ENCODE measurements at regions not wholly inside any gene's neighbourhood (a gene's known extent, or its start where the extent isn't known, plus 50 kb on each side); places are given as distances from the start of the nearest gene placed in this dataset.

DNA sequence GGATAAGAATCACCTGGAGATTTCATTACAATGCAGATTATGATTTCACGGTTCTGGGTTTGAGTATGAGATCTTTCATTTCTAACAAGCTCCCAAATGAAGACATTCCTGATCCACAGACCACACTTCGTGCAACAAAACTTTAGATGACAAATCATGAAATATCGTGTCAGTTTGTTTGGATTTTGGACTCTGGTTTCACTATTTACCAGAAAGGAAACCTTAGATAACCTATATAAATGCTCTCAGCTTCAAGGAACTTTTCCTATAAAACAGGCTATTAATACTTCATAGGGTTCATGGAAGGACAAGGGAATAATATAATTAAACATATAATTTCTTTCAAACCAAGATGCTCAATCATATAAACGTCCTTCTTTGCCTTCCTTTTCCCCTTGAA is 930.5 kb upstream of the SLC10A2 start:
- peaks cover 5 to 6% of the 10 kb centered on the region in 2 donors for H3K9me3 Mint-ChIP-seq
- H3K27me3 Mint-ChIP-seq: no peaks in the 10 kb centered on the region
- no peaks in the 10 kb centered on the region for H3K36me3 Mint-ChIP-seq
- no peak overlapping the region for H3K27ac Mint-ChIP-seq
- H3K4me1 Mint-ChIP-seq: no peaks in the 10 kb centered on the region
- no peak for DNase-seq
- no peak for ATAC-seq (replicated peaks)
- H3K4me3 Mint-ChIP-seq: no peak overlapping the region

DNA sequence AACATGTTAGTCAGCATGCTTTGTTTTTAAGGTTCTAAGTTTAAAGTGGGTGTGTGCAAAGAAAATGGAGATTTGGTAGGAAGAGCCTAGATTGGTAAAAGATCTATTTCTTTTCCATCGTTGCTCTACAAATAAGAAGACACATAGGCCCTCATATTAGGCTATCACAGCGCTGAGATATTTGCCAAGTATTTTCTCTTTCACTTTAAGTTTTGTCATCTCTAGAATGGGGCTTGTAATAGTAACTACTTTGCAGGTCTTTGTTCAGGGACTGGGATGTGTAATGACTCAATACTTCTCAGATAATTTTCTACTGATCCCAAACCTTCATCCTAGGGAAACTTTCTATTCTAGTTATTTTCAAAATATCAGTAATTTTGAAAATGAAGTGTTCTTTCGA is 917.7 kb upstream of the SLC10A2 start:
- DNase-seq (no peak), ATAC-seq (replicated peaks) (no peak)
- Mint-ChIP-seq H3K27me3 (no peaks in the 10 kb centered on the region), H3K4me3 (no peak overlapping the region), H3K27ac (no peak overlapping the region), H3K4me1 (no peaks in the 10 kb centered on the region), H3K36me3 (no peaks in the 10 kb centered on the region), H3K9me3 (peaks cover 0 to 1% of the 10 kb centered on the region in 2 donors)

DNA sequence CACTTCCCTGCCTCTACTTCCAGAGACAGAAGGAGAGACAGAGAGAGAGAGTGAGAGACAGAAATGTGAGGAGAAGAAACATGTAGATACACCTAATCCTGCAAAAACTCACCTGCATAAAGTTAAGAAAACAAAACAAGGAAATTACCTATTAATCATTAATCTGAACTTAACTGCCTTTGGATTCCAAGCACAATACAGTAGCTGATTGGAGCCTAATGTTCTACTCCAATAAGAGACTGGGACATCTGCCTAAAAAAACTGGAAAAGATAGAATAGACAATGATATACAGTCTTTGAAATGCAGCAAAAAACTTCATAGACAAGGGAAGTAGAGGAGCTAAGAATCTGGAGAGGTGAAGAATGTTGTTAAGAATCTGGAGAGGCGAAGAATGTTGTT is 910.2 kb upstream of the SLC10A2 start:
- Mint-ChIP-seq H3K27me3 (no peaks in the 10 kb centered on the region), H3K36me3 (no peaks in the 10 kb centered on the region), H3K9me3 (peaks cover 2 to 3% of the 10 kb centered on the region in 2 donors), H3K4me3 (no peak overlapping the region), H3K4me1 (no peaks in the 10 kb centered on the region), H3K27ac (no peak overlapping the region)
- ATAC-seq (replicated peaks): no peak
- no peak for DNase-seq

DNA sequence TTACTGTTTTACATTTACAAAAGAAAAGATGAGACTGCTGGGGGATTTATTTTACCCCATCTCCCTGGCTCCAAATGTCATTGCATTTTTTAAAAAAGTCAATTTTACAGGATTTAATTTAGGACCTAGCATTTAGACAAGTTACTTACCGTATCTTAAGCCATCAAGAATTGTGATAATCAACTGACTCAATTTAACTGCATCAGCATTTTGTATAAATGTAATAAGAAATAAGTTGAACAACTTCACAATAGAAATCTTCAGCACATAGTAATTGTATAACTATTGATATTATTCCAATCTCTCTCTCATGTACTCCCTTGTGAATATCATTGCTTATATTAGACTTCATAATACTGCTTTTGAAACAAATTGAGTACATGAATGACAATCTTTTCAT is 907.5 kb upstream of the SLC10A2 start:
- H3K27ac Mint-ChIP-seq: no peak overlapping the region
- DNase-seq (no peak), ATAC-seq (replicated peaks) (no peak)
- no peaks in the 10 kb centered on the region for H3K36me3 Mint-ChIP-seq
- no peaks in the 10 kb centered on the region for H3K27me3 Mint-ChIP-seq
- no peak overlapping the region for H3K4me3 Mint-ChIP-seq
- peaks cover 2 to 3% of the 10 kb centered on the region in 2 donors for H3K9me3 Mint-ChIP-seq
- no peaks in the 10 kb centered on the region for H3K4me1 Mint-ChIP-seq

DNA sequence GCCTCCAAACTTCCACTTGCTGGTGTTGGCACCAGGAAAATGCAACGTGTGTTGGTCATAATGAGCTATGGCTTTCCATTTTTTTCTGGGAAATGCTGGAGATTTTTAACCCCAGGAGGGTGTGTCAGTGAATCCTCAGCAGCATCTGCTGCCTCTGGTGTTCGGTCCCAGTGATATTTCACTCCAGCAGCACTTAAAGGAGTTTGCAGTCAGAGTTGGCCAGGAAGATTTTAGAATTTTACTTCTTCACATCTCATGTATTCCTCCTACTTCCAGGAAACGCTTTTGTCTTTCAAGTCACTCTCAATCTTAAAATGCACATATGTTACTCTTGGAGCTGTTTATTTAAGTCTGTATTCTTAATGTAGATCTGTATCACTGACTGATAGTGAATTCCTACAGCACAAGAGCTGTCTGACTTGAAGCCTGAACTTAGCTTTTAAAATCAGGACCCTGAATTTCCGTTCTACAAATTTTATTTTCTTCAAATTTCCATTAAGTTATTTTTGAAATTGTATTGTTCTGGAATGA is 903.4 kb upstream of the SLC10A2 start:
- H3K9me3 Mint-ChIP-seq: peaks cover 0 to 3% of the 10 kb centered on the region in 2 donors

DNA sequence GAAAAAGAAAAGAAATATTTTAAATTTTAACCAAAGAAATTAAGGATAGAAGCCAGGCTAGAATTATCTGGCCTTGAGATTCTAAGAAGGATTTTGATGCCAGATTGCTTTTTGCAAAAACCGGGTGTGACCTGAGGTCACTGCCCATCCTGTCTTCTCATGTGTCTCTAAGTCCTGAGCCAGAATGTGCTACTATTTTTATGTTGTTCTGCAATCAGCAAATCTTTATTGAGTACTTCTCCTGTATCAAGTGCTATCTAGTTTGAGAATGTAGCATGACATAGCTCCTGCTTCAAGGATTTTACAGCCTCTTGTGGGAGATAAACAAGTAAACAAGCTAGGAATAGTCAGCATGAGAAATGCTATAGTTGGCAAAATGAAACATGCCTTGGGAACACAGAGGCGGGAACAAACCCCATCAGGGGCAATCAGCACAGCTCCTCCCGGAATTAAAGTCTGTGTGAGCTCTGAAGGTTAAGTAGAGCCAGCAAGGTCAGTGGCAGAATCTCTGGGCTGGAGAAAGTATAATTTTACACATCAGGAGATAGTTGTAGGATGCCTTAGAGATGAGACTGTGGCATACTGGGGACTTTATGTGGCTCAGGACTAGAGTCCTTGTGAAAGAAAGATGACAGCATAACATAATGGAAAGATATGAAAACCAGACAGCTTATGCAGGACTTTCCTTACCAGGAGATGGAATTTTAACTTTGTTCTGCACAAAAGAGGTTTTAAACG is 899.5 kb upstream of the SLC10A2 start:
- Mint-ChIP-seq H3K4me3 (no peak overlapping the region), H3K27me3 (no peaks in the 10 kb centered on the region), H3K4me1 (no peaks in the 10 kb centered on the region), H3K27ac (no peak overlapping the region), H3K9me3 (peaks cover 0 to 3% of the 10 kb centered on the region in 2 donors), H3K36me3 (no peaks in the 10 kb centered on the region)
- ATAC-seq (replicated peaks): no peak
- no peak for DNase-seq

More for the DNA sequence above, 903.4 kb upstream of the SLC10A2 start:
- no peak overlapping the region for H3K4me3 Mint-ChIP-seq
- no peak for DNase-seq
- no peaks in the 10 kb centered on the region for H3K27me3 Mint-ChIP-seq
- H3K4me1 Mint-ChIP-seq: no peaks in the 10 kb centered on the region
- ATAC-seq (replicated peaks): no peak
- H3K36me3 Mint-ChIP-seq: no peaks in the 10 kb centered on the region
- no peak overlapping the region for H3K27ac Mint-ChIP-seq

DNA sequence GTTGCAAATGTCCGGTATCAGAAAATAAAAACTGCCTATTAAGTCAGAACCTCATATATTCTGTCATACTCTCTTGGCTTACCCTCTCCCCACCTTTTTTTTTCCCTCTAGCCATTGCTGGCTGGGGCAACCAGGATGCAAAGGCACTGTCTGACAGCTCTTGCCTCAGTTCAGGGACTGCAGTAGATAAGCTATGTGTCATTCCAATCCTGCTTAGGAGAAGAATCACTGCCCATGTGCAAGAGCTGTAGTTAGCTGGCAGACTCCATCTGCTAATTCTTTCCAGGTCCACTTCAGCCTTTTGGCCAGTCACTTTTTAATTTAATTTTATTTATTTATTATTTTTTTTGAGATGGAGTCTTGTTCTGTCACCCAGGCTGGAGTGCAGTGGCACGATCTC is 895.6 kb upstream of the SLC10A2 start:
- Mint-ChIP-seq H3K27me3 (no peaks in the 10 kb centered on the region), H3K27ac (no peak overlapping the region), H3K4me1 (no peaks in the 10 kb centered on the region), H3K4me3 (no peak overlapping the region), H3K9me3 (peaks cover 0 to 3% of the 10 kb centered on the region in 2 donors), H3K36me3 (no peaks in the 10 kb centered on the region)
- DNase-seq (no peak), ATAC-seq (replicated peaks) (no peak)

DNA sequence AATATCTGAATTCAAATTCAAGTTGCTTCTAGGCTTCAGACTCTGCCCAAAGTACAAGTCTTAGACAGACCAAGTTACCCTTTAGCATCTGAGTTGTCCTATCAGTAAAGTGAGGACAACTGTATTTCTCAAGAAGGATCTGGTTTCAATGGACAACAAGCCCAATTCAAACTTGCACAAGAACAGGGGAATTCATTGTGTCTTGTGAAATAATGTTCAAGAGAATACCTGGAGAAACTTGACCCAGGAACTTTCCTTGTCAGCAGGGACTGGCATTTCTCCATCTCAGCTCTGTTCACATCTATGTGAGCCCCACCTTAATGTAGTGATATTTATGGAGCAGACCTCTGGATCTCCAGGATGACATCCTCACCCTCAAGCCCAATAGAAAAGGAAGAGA is 894.9 kb upstream of the SLC10A2 start:
- Mint-ChIP-seq H3K27me3 (no peaks in the 10 kb centered on the region), H3K9me3 (peaks cover 0 to 3% of the 10 kb centered on the region in 2 donors), H3K36me3 (no peaks in the 10 kb centered on the region), H3K4me3 (no peak overlapping the region), H3K4me1 (no peaks in the 10 kb centered on the region), H3K27ac (no peak overlapping the region)
- DNase-seq: no peak
- ATAC-seq (replicated peaks): no peak

DNA sequence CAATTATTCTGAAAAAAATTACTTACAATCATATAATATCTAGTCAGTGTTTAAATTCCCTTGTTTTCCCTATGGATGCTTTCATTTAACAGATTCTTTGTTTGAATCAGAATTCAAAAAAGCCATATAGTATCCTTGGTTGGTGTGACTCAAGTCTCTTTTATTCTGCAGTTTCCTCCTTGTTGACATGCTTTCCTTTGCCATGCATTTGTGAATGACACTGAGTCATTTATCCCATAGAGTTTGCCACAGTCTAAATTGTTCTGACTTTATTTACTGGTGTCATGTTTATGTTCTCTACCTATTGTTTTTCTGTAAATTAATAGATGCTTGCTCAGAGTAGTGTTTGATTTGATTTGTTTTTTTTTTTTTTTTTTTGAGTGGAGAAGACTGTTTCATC is 893.8 kb upstream of the SLC10A2 start:
- H3K4me3 Mint-ChIP-seq: no peak overlapping the region
- no peaks in the 10 kb centered on the region for H3K4me1 Mint-ChIP-seq
- H3K9me3 Mint-ChIP-seq: peaks cover 0 to 3% of the 10 kb centered on the region in 2 donors
- H3K27ac Mint-ChIP-seq: no peak overlapping the region
- H3K36me3 Mint-ChIP-seq: no peaks in the 10 kb centered on the region
- DNase-seq: no peak
- H3K27me3 Mint-ChIP-seq: no peaks in the 10 kb centered on the region
- ATAC-seq (replicated peaks): no peak

DNA sequence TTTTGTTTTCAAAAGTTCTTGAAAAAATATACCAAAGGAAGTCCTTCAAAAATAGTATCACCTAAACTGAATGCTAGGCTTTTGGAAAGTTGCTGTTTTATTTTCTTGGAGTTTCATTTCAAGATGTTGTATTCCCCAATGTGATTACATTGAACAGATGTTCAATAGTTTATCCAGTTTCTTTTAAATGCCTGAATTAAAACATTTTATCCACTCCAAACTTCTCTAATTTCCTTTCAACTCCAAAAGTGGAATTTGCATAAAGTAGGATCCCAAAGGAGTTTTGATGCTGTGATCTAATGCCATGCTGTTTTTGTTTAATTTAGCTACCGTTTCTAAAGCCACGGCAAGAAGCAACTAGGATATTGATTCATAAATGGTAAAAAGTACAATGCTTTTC is 892.5 kb upstream of the SLC10A2 start:
- DNase-seq (no peak), ATAC-seq (replicated peaks) (no peak)
- Mint-ChIP-seq H3K27ac (no peak overlapping the region), H3K36me3 (no peaks in the 10 kb centered on the region), H3K9me3 (peaks cover 0 to 5% of the 10 kb centered on the region in 2 donors), H3K27me3 (no peaks in the 10 kb centered on the region), H3K4me1 (no peaks in the 10 kb centered on the region), H3K4me3 (no peak overlapping the region)

DNA sequence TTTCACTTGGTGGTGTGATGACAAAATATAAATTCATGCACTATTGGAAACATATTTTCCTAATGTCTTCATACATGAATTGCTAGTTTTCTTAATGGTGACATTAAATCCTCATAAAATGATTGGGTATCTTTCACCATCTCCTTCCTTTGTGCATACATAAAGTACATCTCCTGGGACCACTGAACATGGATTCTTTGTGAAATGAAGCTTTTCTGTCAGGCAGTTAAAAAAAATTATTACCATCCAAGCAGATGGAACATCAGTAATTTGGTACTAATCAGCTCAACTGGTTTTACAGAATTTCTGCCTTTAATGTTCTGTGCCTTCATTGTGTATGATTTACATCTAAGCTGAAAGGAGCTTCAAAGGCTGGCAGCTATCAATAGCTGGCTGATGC is 891.7 kb upstream of the SLC10A2 start:
- DNase-seq (no peak), ATAC-seq (replicated peaks) (no peak)
- Mint-ChIP-seq H3K27ac (no peak overlapping the region), H3K4me3 (no peak overlapping the region), H3K27me3 (no peaks in the 10 kb centered on the region), H3K9me3 (peaks cover 0 to 3% of the 10 kb centered on the region in 2 donors), H3K4me1 (no peaks in the 10 kb centered on the region), H3K36me3 (no peaks in the 10 kb centered on the region)

DNA sequence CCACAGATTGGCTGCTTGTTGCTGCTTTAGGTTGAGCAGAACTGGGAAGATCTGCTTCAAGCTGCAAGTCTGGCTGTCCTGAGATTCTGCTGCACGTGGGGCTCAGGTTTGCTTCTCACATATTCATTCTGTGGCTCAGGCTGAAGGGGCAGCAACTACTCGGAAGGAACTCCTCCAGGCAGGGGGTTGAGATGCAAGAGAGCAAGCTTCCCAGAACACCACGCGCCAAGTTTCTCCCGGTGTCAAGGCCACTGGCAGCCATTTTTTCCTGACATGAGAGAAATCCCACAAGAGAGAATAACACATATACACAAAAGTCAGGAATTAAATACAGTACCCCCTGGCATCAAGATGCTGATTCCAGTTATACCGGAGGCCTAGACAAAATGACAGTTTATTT is 887.6 kb upstream of the SLC10A2 start:
- H3K4me1 Mint-ChIP-seq: no peaks in the 10 kb centered on the region
- no peaks in the 10 kb centered on the region for H3K27me3 Mint-ChIP-seq
- no peak overlapping the region for H3K4me3 Mint-ChIP-seq
- ATAC-seq (replicated peaks): no peak
- H3K27ac Mint-ChIP-seq: no peak overlapping the region
- no peak for DNase-seq
- H3K36me3 Mint-ChIP-seq: no peaks in the 10 kb centered on the region
- peaks cover 0 to 3% of the 10 kb centered on the region in 2 donors for H3K9me3 Mint-ChIP-seq

DNA sequence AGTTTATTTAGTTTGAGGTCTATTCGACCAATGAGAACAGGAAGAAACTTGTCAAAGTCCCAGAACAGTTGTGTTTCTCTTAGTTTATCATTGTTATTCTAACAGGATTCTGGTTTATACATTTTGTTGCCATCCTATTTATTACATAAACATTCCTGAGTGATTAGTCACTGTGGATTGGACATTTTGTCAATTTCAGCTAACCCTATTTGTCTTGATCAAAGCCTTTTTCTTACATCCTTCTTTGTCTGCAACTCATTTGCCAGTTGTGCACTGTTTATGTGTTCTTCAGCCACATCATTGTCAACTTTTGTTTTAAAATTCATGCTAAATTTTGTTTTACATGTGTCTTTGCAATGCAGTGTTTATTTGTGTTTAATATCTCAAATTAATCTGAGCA is 886.0 kb upstream of the SLC10A2 start:
- H3K4me1 Mint-ChIP-seq: no peaks in the 10 kb centered on the region
- no peaks in the 10 kb centered on the region for H3K36me3 Mint-ChIP-seq
- H3K27me3 Mint-ChIP-seq: no peaks in the 10 kb centered on the region
- no peak for DNase-seq
- ATAC-seq (replicated peaks): no peak
- peaks cover 0 to 5% of the 10 kb centered on the region in 2 donors for H3K9me3 Mint-ChIP-seq
- H3K4me3 Mint-ChIP-seq: no peak overlapping the region
- no peak overlapping the region for H3K27ac Mint-ChIP-seq

DNA sequence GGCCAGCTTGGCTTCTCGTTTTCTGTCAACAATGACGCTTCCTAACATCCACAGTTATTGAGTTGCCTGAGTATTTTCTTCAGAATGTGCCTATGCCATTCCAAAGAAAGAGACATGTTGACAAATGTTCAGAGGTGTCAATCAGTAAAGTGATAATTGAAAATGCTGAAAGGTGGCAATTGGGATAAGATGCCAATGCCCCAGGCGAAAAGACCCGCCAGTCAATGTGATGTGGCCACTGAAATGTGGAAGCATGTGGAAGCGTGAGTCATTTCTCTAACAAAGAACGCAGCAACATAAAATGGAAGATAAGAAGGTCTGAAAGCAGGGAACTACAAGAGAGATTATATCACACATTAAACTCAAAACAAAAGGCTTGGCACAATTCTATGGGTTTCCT is 882.2 kb upstream of the SLC10A2 start:
- peaks cover 0 to 2% of the 10 kb centered on the region in 2 donors for H3K9me3 Mint-ChIP-seq
- no peak for DNase-seq
- no peak overlapping the region for H3K4me3 Mint-ChIP-seq
- H3K4me1 Mint-ChIP-seq: no peaks in the 10 kb centered on the region
- no peak for ATAC-seq (replicated peaks)
- H3K27me3 Mint-ChIP-seq: no peaks in the 10 kb centered on the region
- H3K27ac Mint-ChIP-seq: no peak overlapping the region
- H3K36me3 Mint-ChIP-seq: no peaks in the 10 kb centered on the region

DNA sequence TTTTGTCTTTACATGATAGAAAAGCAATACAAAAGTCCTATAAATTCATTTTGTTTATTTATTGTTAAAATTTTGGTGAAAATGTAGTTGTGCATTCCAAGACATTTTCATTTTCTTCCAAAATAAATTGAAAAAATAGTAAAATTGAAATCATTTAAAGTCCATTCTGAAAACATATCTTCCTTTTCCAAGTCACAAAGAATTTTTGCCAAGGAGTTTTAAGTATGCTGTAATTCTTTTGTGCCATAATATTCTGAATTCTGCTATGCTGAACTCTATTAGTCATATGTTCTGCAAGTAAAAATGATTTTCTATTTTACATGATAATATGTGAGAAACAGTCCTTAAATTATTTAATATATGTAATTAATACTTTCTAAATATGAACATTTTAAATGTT is 879.6 kb upstream of the SLC10A2 start:
- ATAC-seq (replicated peaks) (no peak), DNase-seq (no peak)
- Mint-ChIP-seq H3K4me3 (no peak overlapping the region), H3K36me3 (no peaks in the 10 kb centered on the region), H3K27ac (no peak overlapping the region), H3K4me1 (no peaks in the 10 kb centered on the region), H3K27me3 (no peaks in the 10 kb centered on the region), H3K9me3 (peaks cover 0 to 2% of the 10 kb centered on the region in 2 donors)
